ENCODE measurements at regions not wholly inside any gene's neighbourhood (a gene's known extent, or its start where the extent isn't known, plus 50 kb on each side); places are given as distances from the start of the nearest gene placed in this dataset.

DNA sequence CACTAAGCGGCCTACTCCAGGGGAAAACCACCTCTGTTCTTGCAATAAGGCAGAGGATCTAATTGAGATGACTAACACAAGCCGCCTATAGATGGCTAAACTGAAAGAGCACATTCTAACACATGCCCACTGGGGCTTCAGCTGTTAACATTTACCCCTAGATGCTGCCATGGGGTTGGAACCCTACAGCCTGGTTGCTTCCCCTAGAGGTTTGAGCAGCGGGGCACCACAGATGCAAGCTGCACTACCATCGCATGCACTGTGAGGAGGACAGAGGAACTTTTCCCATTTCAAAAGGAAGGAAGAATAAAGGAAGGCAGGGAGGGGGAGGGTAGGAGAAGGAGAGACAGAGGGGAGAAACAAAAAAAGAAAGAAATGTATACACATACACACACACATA is 465.8 kb upstream of the PCDH15 start:
- Histone ChIP-seq H4K20me1 (ENCODE audit: control insufficient read depth, insufficient read depth, low read depth, low read length) (no peaks in the 10 kb centered on the region), H3K4me1 (ENCODE audit: control insufficient read depth, low read length) (no peaks in the 10 kb centered on the region), H3K27ac (ENCODE audit: low read depth, low read length) (no peak overlapping the region), H3K27me3 (ENCODE audit: control insufficient read depth, low read length) (no peaks in the 10 kb centered on the region), H3F3A (ENCODE audit: control insufficient read depth, insufficient read depth) (no peaks in the 10 kb centered on the region), H3K36me3 (ENCODE audit: control insufficient read depth, low read length) (no peaks in the 10 kb centered on the region), H3K79me2 (ENCODE audit: control insufficient read depth, low read length) (no peaks in the 10 kb centered on the region), H3K9me3 (ENCODE audit: control insufficient read depth, insufficient read depth, low read length) (no peaks in the 10 kb centered on the region), H3K4me3 (ENCODE audit: low read length) (no peak overlapping the region), H3K9me2 (replicated peaks; ENCODE audit: control insufficient read depth, low read length) (no peaks in the 10 kb centered on the region), H3K4me2 (ENCODE audit: low read length) (no peak overlapping the region)
- TF ChIP-seq, protein P1, sequence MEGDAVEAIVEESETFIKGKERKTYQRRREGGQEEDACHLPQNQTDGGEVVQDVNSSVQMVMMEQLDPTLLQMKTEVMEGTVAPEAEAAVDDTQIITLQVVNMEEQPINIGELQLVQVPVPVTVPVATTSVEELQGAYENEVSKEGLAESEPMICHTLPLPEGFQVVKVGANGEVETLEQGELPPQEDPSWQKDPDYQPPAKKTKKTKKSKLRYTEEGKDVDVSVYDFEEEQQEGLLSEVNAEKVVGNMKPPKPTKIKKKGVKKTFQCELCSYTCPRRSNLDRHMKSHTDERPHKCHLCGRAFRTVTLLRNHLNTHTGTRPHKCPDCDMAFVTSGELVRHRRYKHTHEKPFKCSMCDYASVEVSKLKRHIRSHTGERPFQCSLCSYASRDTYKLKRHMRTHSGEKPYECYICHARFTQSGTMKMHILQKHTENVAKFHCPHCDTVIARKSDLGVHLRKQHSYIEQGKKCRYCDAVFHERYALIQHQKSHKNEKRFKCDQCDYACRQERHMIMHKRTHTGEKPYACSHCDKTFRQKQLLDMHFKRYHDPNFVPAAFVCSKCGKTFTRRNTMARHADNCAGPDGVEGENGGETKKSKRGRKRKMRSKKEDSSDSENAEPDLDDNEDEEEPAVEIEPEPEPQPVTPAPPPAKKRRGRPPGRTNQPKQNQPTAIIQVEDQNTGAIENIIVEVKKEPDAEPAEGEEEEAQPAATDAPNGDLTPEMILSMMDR (IDR thresholded peaks at IDR 0.05; ENCODE audit: low read depth, low read length, poor library complexity, severe bottlenecking), result no peak
- no peak for TF ChIP-seq EZH2phosphoT487 (IDR thresholded peaks at IDR 0.05; ENCODE audit: borderline replicate concordance, low read length)

DNA sequence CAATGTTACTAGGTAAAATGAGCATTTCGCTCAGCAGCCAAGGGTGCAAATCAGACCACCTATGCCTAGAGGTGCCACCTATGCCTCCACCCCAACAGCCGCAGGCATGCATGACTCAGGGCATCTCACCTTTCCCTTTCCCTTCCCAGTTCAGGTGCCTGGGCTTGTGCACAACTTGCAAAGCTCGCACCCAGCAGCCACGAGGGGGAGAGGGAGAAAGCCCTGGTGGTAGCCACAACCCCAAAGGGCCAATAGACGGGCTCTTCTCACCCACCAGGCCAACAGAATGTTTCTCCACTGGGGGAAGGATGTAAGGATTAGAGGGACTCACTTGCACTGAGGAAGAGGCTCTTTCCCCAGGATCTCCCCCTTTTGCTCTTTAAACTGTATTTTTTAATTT is 462.3 kb upstream of the PCDH15 start:
- H3K4me3 ChIP-seq (ENCODE audit: low read length), result no peak overlapping the region
- no peaks in the 10 kb centered on the region for H3K4me1 ChIP-seq (ENCODE audit: control insufficient read depth, low read length)
- TF ChIP-seq, protein P1 (IDR thresholded peaks at IDR 0.05; ENCODE audit: low read depth, low read length, poor library complexity, severe bottlenecking), result no peak
- no peak for TF ChIP-seq EZH2phosphoT487 (IDR thresholded peaks at IDR 0.05; ENCODE audit: borderline replicate concordance, low read length)
- no peaks in the 10 kb centered on the region for H4K20me1 ChIP-seq (ENCODE audit: control insufficient read depth, insufficient read depth, low read depth, low read length)
- no peaks in the 10 kb centered on the region for H3F3A ChIP-seq (ENCODE audit: control insufficient read depth, insufficient read depth)
- no peaks in the 10 kb centered on the region for H3K79me2 ChIP-seq (ENCODE audit: control insufficient read depth, low read length)
- no peaks in the 10 kb centered on the region for H3K36me3 ChIP-seq (ENCODE audit: control insufficient read depth, low read length)
- H3K4me2 ChIP-seq (ENCODE audit: low read length), result no peak overlapping the region
- H3K9me2 ChIP-seq (replicated peaks; ENCODE audit: control insufficient read depth, low read length), result no peaks in the 10 kb centered on the region
- no peak overlapping the region for H3K27ac ChIP-seq (ENCODE audit: low read depth, low read length)
- H3K9me3 ChIP-seq (ENCODE audit: control insufficient read depth, insufficient read depth, low read length), result no peaks in the 10 kb centered on the region
- no peaks in the 10 kb centered on the region for H3K27me3 ChIP-seq (ENCODE audit: control insufficient read depth, low read length)

DNA sequence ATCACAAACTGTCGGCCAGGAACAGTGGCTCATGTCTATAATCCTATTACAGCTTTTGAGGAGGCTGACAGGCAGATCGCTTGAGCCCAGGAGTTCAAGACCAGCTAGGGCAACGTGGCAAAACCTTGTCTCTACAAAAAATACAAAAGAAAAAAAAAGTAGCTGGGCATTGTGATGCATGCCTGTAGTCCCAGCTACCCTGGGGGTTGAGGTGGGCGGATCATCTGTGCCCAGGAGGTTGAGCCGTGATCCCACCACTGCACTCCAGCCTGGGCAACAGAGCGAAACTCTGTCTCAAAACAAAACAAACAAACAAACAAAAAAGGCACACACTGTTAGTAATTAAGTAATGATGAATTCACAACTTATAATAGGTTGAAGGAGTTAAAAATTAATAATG is 441.5 kb upstream of the PCDH15 start:
- H3F3A ChIP-seq (ENCODE audit: control insufficient read depth, insufficient read depth), result no peaks in the 10 kb centered on the region
- no peak for TF ChIP-seq EZH2phosphoT487 (IDR thresholded peaks at IDR 0.05; ENCODE audit: borderline replicate concordance, low read length)
- TF ChIP-seq, protein P1 (IDR thresholded peaks at IDR 0.05; ENCODE audit: low read depth, low read length, poor library complexity, severe bottlenecking), result no peak

DNA sequence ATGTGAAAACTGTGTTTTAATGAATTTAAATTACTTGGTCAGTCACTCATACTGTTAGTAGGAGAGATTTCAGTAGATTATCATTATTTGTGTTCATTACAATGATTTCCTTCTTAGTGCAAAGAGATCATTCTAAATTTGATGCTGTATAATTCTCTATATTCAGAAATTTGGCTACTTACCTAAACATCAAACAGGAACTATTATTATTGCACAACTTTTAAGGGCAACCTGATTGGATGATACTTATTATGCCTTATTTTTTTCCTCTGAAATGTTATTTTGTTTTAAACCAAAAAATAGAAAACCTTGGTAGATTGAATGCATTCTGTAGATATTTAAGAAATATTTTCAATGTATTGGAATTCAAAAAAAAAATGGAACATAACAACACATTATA is 436.4 kb upstream of the PCDH15 start:
- H3K27me3 ChIP-seq (ENCODE audit: control insufficient read depth, low read length), result no peaks in the 10 kb centered on the region
- TF ChIP-seq, protein P1 (IDR thresholded peaks at IDR 0.05; ENCODE audit: low read depth, low read length, poor library complexity, severe bottlenecking), result no peak
- no peak for TF ChIP-seq EZH2phosphoT487 (IDR thresholded peaks at IDR 0.05; ENCODE audit: borderline replicate concordance, low read length)

More for the DNA sequence above, 441.5 kb upstream of the PCDH15 start:
- Histone ChIP-seq H3K4me1 (ENCODE audit: control insufficient read depth, low read length) (no peaks in the 10 kb centered on the region), H3K27ac (ENCODE audit: low read depth, low read length) (no peak overlapping the region), H3K4me3 (ENCODE audit: low read length) (no peak overlapping the region), H3K9me2 (replicated peaks; ENCODE audit: control insufficient read depth, low read length) (no peaks in the 10 kb centered on the region), H3K9me3 (ENCODE audit: control insufficient read depth, insufficient read depth, low read length) (no peaks in the 10 kb centered on the region), H3K79me2 (ENCODE audit: control insufficient read depth, low read length) (no peaks in the 10 kb centered on the region), H3K27me3 (ENCODE audit: control insufficient read depth, low read length) (no peaks in the 10 kb centered on the region), H3K36me3 (ENCODE audit: control insufficient read depth, low read length) (no peaks in the 10 kb centered on the region), H4K20me1 (ENCODE audit: control insufficient read depth, insufficient read depth, low read depth, low read length) (no peaks in the 10 kb centered on the region), H3K4me2 (ENCODE audit: low read length) (no peak overlapping the region)

More for the DNA sequence above, 436.4 kb upstream of the PCDH15 start:
- Histone ChIP-seq H3K4me1 (ENCODE audit: control insufficient read depth, low read length) (no peaks in the 10 kb centered on the region), H3K4me3 (ENCODE audit: low read length) (no peak overlapping the region), H3K36me3 (ENCODE audit: control insufficient read depth, low read length) (no peaks in the 10 kb centered on the region), H3K9me3 (ENCODE audit: control insufficient read depth, insufficient read depth, low read length) (no peaks in the 10 kb centered on the region), H3K9me2 (replicated peaks; ENCODE audit: control insufficient read depth, low read length) (no peaks in the 10 kb centered on the region), H3F3A (ENCODE audit: control insufficient read depth, insufficient read depth) (no peaks in the 10 kb centered on the region), H3K27ac (ENCODE audit: low read depth, low read length) (no peak overlapping the region), H4K20me1 (ENCODE audit: control insufficient read depth, insufficient read depth, low read depth, low read length) (no peaks in the 10 kb centered on the region), H3K4me2 (ENCODE audit: low read length) (no peak overlapping the region), H3K79me2 (ENCODE audit: control insufficient read depth, low read length) (no peaks in the 10 kb centered on the region)

Data from DOHH2 (cell line).